HEK293T (cell line): ENCODE measurements at regions not wholly inside any gene's neighbourhood (a gene's known extent, or its start where the extent isn't known, plus 50 kb on each side); places are given as distances from the start of the nearest gene placed in this dataset.

Experiments used
- ELF4 ChIP-seq: fragments of 450-650 bp; IDR thresholded peaks from 2 replicates; pipeline ENCODE4 v1.6.1; 2017; ENCODE audit warnings: antibody characterized with exemption
- L3MBTL2 ChIP-seq: fragments of 450-650 bp; conservative IDR thresholded peaks from 2 replicates; pipeline ENCODE4 v1.6.1; 2016; ENCODE audit warnings: mild to moderate bottlenecking
- SUZ12 ChIP-seq: fragments of 450-650 bp; IDR thresholded peaks from 2 replicates; pipeline ENCODE4 v1.6.1; 2016; ENCODE audit warnings: mild to moderate bottlenecking

DNA sequence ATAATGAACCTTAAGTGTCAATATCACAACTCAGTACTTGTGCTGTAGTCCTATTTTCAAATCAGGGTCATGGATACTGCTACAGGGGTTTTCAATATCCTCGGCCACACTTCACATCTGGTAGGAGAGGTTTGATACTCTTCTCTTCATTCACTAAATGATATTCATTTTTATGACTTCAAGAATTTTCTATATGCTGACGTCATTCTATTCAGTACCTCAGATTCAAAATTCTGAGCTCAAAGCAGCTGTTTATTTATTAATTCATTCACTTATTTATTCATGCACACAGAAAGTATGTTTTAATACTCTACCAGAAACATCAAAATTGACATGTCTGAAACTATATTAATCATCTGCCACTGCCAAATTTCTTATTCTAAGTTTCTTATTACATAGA lies 866.9 kb upstream of the LRRTM1 start:
- TF ChIP-seq ELF4: no peak
- TF ChIP-seq L3MBTL2: no peak
- no peak for TF ChIP-seq SUZ12
